ENCODE measurements at regions not wholly inside any gene's neighbourhood (a gene's known extent, or its start where the extent isn't known, plus 50 kb on each side); places are given as distances from the start of the nearest gene placed in this dataset.

- no TSS peak for BruUV-seq (replicated peaks)
- WGBS (ENCODE audit: insufficient coverage, low coverage, missing lambda C conversion rate): 2% methylated on average over 5 of the region's 6 CpGs
- no peak for FAIRE-seq
- no peak for DNase-seq (ENCODE audit: extremely low read depth in 1 of 4, low spot score in 3 of 4)
- no peaks in the 10 kb centered on the region for H3K9me1 ChIP-seq (ENCODE audit: control insufficient read depth, insufficient read depth, low read length)
- H3K4me1 ChIP-seq (replicated peaks in 1 of 2; ENCODE audit: control insufficient read depth in 2 of 2, insufficient read depth in 2 of 2, low read length in 2 of 2): no peaks in the 10 kb centered on the region
- ChIA-PET POLR2A (no interaction called here), CTCF (ENCODE audit: low intra/inter-chr PET ratio) (no interaction called here)
- no peak for TF ChIP-seq ZNF511 (CRISPR knock-in tag; IDR thresholded peaks at IDR 0.05)
- no peak for TF ChIP-seq DNMT1 (IDR thresholded peaks at IDR 0.05)
- no peak for TF ChIP-seq CBX2 (IDR thresholded peaks at IDR 0.05; ENCODE audit: insufficient read depth, low read length, poor library complexity, severe bottlenecking)
- TF ChIP-seq SRSF7 (optimal IDR thresholded peaks at IDR 0.05; ENCODE audit: low read depth, low read length): no peak
- no peak for TF ChIP-seq RBM39 (optimal IDR thresholded peaks at IDR 0.05; ENCODE audit: low read depth, low read length)
- TF ChIP-seq ZBTB33 (CRISPR knock-in tag; IDR thresholded peaks at IDR 0.05): no peak
- TF ChIP-seq TCF7L2 (IDR thresholded peaks at IDR 0.05; ENCODE audit: low read depth, low read length): no peak
- no peak for TF ChIP-seq SLC30A9 (CRISPR knock-in tag; IDR thresholded peaks at IDR 0.05)
- no peak for TF ChIP-seq FOXA3 (CRISPR knock-in tag; conservative IDR thresholded peaks at IDR 0.05 in 1 of 2, IDR thresholded peaks at IDR 0.05 in 1 of 2)
- TF ChIP-seq ELK3 (CRISPR knock-in tag; IDR thresholded peaks at IDR 0.05): no peak
- no peak for TF ChIP-seq NCOR1 (IDR thresholded peaks at IDR 0.05)
- no peaks in the 10 kb centered on the region for H3K9me3 ChIP-seq (replicated peaks; ENCODE audit: control insufficient read depth, insufficient read depth, low read depth, low read length)
- no peaks in the 10 kb centered on the region for H3K27me3 ChIP-seq (ENCODE audit: control insufficient read depth in 2 of 2, insufficient read depth in 2 of 2, low read length in 2 of 2)
- no peak overlapping the region for H3K27ac ChIP-seq (ENCODE audit: extremely low read depth, low read depth, low read length)
- no peak overlapping the region for H3K9ac ChIP-seq (ENCODE audit: insufficient read depth in 1 of 2, low read depth in 2 of 2, low read length in 2 of 2)
- no peak overlapping the region for H3K4me3 ChIP-seq
- no peak for ATAC-seq
- H3K36me3 ChIP-seq (ENCODE audit: control insufficient read depth, insufficient read depth, low read length): no peaks in the 10 kb centered on the region
- in situ Hi-C loops (cut with MboI): no loop called here
- no peaks in the 10 kb centered on the region for H4K20me1 ChIP-seq (replicated peaks; ENCODE audit: control insufficient read depth, insufficient read depth, low read length)
- no peak overlapping the region for H2AFZ ChIP-seq (ENCODE audit: low read depth, low read length)
- no peaks in the 10 kb centered on the region for H3K79me2 ChIP-seq (ENCODE audit: control insufficient read depth, insufficient read depth, low read length)
- H3K4me2 ChIP-seq (ENCODE audit: insufficient read depth, low read length): no peak overlapping the region
- intact Hi-C loops (cut with micrococcal nuclease): no loop called here
These were observed 184.2 kb upstream of the SPTLC3 start for GRCh38 chr20:12824328-12825225.
